Endothelial cell of umbilical vein (primary cell): ENCODE measurements at regions not wholly inside any gene's neighbourhood (a gene's known extent, or its start where the extent isn't known, plus 50 kb on each side); places are given as distances from the start of the nearest gene placed in this dataset.

ENCODE experiments used
- BruUV-seq: library from RNA; stranded (reverse); fragments of 400-500 nt; replicated peaks from 2 replicates; lab custom pipeline; 2021; lab: Mats Ljungman, UMichigan
- CTCF ChIA-PET: fragments of 300-600, 350-600 bp; sonication (Branson Sonifier 250); formaldehyde crosslinking; loops from one replicate; lab custom pipeline; 2021; ENCODE audit warnings: antibody characterized with exemption, inconsistent platforms; lab: Charles Lee
- POLR2A ChIA-PET: fragments of 300-600, 350-600 bp; sonication (Branson Sonifier 250); formaldehyde crosslinking; loops from one replicate; lab custom pipeline; 2021; ENCODE audit warnings: antibody characterized with exemption, inconsistent platforms; lab: Charles Lee
- DNase-seq: peaks from one replicate; pipeline ENCODE4 v3.0.0-alpha.2; 2011; ENCODE audit warnings: low read depth, low spot score
- FAIRE-seq: peaks from 2 replicates; lab custom pipeline; 2011; peaks lifted over from hg19 to GRCh38; lab: Jason Lieb, UNC
- H2AFZ ChIP-seq: 2 replicates; pipeline ENCODE4 v1.6.0; 2012; ENCODE audit warnings: low read depth, low read length, control low read depth, inconsistent platforms
- H3K27ac ChIP-seq: 2 replicates; pipeline ENCODE4 v1.5.1; 2011; ENCODE audit warnings: low read depth, mild to moderate bottlenecking, control low read depth, low read length, moderate library complexity; ENCODE audit not compliant: insufficient read depth
- H3K27me3 ChIP-seq, 2 experiments: 2 replicates each; pipeline versions ENCODE4 v1.6.0 to v1.6.1; 2011; ENCODE audit warnings: low read length in 2 of 2, mixed read lengths in 1 of 2; ENCODE audit not compliant: control insufficient read depth in 2 of 2, insufficient read depth in 2 of 2
- H3K36me3 ChIP-seq, 2 experiments: 2 replicates in 1 of 2; 3 replicates in 1 of 2; pipeline ENCODE4 v1.5.1; 2011; ENCODE audit warnings: low read length in 2 of 2, mild to moderate bottlenecking in 1 of 2, moderate library complexity in 1 of 2; ENCODE audit not compliant: control insufficient read depth in 2 of 2, insufficient read depth in 2 of 2; ENCODE audit errors: extremely low read depth in 1 of 2
- H3K4me1 ChIP-seq: 3 replicates; pipeline ENCODE4 v1.5.1; 2011; ENCODE audit warnings: mild to moderate bottlenecking, low read length; ENCODE audit not compliant: control insufficient read depth, insufficient read depth; ENCODE audit errors: extremely low read depth
- H3K4me2 ChIP-seq: 2 replicates; pipeline ENCODE4 v1.6.1; 2011; ENCODE audit warnings: low read length, control low read depth, mixed read lengths; ENCODE audit not compliant: insufficient read depth
- H3K4me3 ChIP-seq, 3 experiments: fragments of 200-600 bp in 1 of 3; sonication (generic), shearing (Covaris generic) in 1 of 3; replicated peaks in 1 of 3; 2 replicates each; pipeline ENCODE4 v1.5.1; 2011 to 2016; ENCODE audit warnings: control low read depth in 3 of 3, low read length in 3 of 3, mild to moderate bottlenecking in 2 of 3, inconsistent platforms in 1 of 3, low read depth in 1 of 3, moderate library complexity in 1 of 3; ENCODE audit not compliant: insufficient read depth in 1 of 3
- H3K79me2 ChIP-seq: 2 replicates; pipeline ENCODE4 v1.6.0; 2012; ENCODE audit warnings: low read length, inconsistent platforms; ENCODE audit not compliant: control insufficient read depth, insufficient read depth
- H3K9ac ChIP-seq: replicated peaks from 2 replicates; pipeline ENCODE3; 2011; ENCODE audit warnings: low read length, control low read depth; ENCODE audit not compliant: insufficient read depth; ENCODE audit errors: extremely low read depth
- H3K9me1 ChIP-seq: replicated peaks from 3 replicates; pipeline ENCODE4 v1.6.0; 2011; ENCODE audit warnings: mild to moderate bottlenecking, low read length; ENCODE audit not compliant: control insufficient read depth, insufficient read depth; ENCODE audit errors: extremely low read depth
- H3K9me3 ChIP-seq: replicated peaks from 2 replicates; pipeline ENCODE4 v1.5.1; 2012; ENCODE audit warnings: low read length, inconsistent platforms; ENCODE audit not compliant: control insufficient read depth, insufficient read depth
- H4K20me1 ChIP-seq: replicated peaks from 2 replicates; pipeline ENCODE3; 2011; ENCODE audit warnings: mild to moderate bottlenecking, low read length; ENCODE audit not compliant: control insufficient read depth, insufficient read depth; ENCODE audit errors: extremely low read depth
- CTCF ChIP-seq, 2 donors: IDR thresholded peaks; 1 replicate in 1 of 2; 2 replicates in 1 of 2; pipeline ENCODE4 v1.5.1; 2011; ENCODE audit warnings: low read length in 2 of 2, mild to moderate bottlenecking in 2 of 2, moderate library complexity in 2 of 2, control low read depth in 1 of 2, inconsistent platforms in 1 of 2, low read depth in 1 of 2; ENCODE audit not compliant: insufficient read depth in 1 of 2; ENCODE audit errors: extremely low read depth in 1 of 2
- EZH2 ChIP-seq: IDR thresholded peaks from 2 replicates; pipeline ENCODE4 v1.6.1; 2012; ENCODE audit warnings: borderline replicate concordance, low read depth, mild to moderate bottlenecking, moderate library complexity, low read length, inconsistent platforms; ENCODE audit not compliant: severe bottlenecking
- FOS ChIP-seq: IDR thresholded peaks from 2 replicates; pipeline ENCODE4 v1.6.1; 2011; ENCODE audit warnings: mild to moderate bottlenecking, low read length, moderate library complexity, borderline replicate concordance; ENCODE audit not compliant: insufficient read depth
- GATA2 ChIP-seq: IDR thresholded peaks from 2 replicates; pipeline ENCODE4 v1.7.0; 2011; ENCODE audit warnings: low read depth, mild to moderate bottlenecking, moderate library complexity, mixed read lengths, low read length; ENCODE audit not compliant: insufficient read length, insufficient read depth
- JUN ChIP-seq: IDR thresholded peaks from 2 replicates; pipeline ENCODE4 v1.6.1; 2011; ENCODE audit warnings: borderline replicate concordance, low read depth; ENCODE audit not compliant: insufficient read length, insufficient read depth
- MAX ChIP-seq: IDR thresholded peaks from 2 replicates; pipeline ENCODE4 v1.6.1; 2011; ENCODE audit not compliant: insufficient read depth, insufficient read length
- MYC ChIP-seq: IDR thresholded peaks from one replicate; pipeline ENCODE4 v1.6.1; 2011; ENCODE audit warnings: mild to moderate bottlenecking, low read depth, low read length
- POLR2A ChIP-seq: IDR thresholded peaks from 2 replicates; pipeline ENCODE4 v1.6.1; 2012; ENCODE audit warnings: low read depth, mild to moderate bottlenecking, control low read depth, low read length
- POLR2AphosphoS5 ChIP-seq: IDR thresholded peaks from 2 replicates; pipeline ENCODE4 v1.6.1; 2012; ENCODE audit warnings: low read depth, mild to moderate bottlenecking, control low read depth, low read length, moderate library complexity; ENCODE audit not compliant: insufficient read depth
- dilution Hi-C: fragments of 300-500 bp; cut with MboI; formaldehyde crosslinking; loops from one replicate; pipeline ENCODE4 v1.15.0; 2019; ENCODE audit warnings: low sequenced_read_pairs; ENCODE audit not compliant: extremely low pct_ligation_motif_present
- intact Hi-C: fragments of 100-400 bp; cut with micrococcal nuclease; formaldehyde crosslinking; loops from one replicate; pipeline ENCODE4 v1.10.0; 2022

- intact Hi-C loops (no loop called here), dilution Hi-C loops (no loop called here)
- ChIA-PET CTCF (no interaction called here), POLR2A (no interaction called here)
- no TSS peak for BruUV-seq
- Histone ChIP-seq H3K9me3 (no peaks in the 10 kb centered on the region), H3K79me2 (no peaks in the 10 kb centered on the region), H3K4me3 (no peak overlapping the region), H2AFZ (no peak overlapping the region), H3K27me3 (no peaks in the 10 kb centered on the region), H3K9ac (no peak overlapping the region), H4K20me1 (no peaks in the 10 kb centered on the region), H3K9me1 (no peaks in the 10 kb centered on the region), H3K36me3 (no peaks in the 10 kb centered on the region), H3K4me2 (no peak overlapping the region), H3K27ac (no peak overlapping the region), H3K4me1 (no peaks in the 10 kb centered on the region)
- DNase-seq (no peak), FAIRE-seq (no peak)
- TF ChIP-seq CTCF (IDR thresholded peaks at IDR 0.05; ENCODE audit: extremely low read depth in 1 of 2, insufficient read depth in 1 of 2, low read depth in 1 of 2, low read length in 2 of 2): no peak
- TF ChIP-seq MYC: no peak
- no peak for TF ChIP-seq MAX
- no peak for TF ChIP-seq GATA2
- TF ChIP-seq JUN: no peak
- no peak for TF ChIP-seq POLR2A
- TF ChIP-seq FOS: no peak
- no peak for TF ChIP-seq EZH2
- no peak for TF ChIP-seq POLR2AphosphoS5
Observed at GRCh38 chr2:21819454-21819853, 695.7 kb downstream of the TDRD15 start.
